Amniotic stem cell (primary cell): ENCODE measurements at regions not wholly inside any gene's neighbourhood (a gene's known extent, or its start where the extent isn't known, plus 50 kb on each side); places are given as distances from the start of the nearest gene placed in this dataset.

Experiments
- DNase-seq: peaks from one replicate; lab custom pipeline; 2025; lab: John Stamatoyannopoulos, UW

DNA sequence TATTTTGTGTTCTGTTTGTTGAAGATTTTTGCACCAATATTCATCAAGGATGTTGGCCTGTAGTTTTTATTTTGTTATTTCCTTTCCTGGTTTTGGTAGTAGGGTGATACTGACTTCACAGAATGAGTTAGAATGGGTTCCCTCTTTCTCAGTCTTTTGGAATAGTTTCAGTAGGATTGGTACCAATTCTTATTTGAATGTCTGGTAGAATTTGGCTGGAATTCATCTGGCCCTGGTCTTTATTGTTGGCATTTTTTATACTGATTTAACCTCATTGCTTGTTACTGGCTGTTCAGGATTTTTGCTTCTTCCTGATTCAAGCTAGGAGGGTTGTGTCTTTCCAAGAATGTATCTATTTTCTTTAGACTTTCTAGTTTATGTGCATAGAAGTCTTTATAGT lies 263.7 kb downstream of the SOX11 start:
- no peak for DNase-seq

DNA sequence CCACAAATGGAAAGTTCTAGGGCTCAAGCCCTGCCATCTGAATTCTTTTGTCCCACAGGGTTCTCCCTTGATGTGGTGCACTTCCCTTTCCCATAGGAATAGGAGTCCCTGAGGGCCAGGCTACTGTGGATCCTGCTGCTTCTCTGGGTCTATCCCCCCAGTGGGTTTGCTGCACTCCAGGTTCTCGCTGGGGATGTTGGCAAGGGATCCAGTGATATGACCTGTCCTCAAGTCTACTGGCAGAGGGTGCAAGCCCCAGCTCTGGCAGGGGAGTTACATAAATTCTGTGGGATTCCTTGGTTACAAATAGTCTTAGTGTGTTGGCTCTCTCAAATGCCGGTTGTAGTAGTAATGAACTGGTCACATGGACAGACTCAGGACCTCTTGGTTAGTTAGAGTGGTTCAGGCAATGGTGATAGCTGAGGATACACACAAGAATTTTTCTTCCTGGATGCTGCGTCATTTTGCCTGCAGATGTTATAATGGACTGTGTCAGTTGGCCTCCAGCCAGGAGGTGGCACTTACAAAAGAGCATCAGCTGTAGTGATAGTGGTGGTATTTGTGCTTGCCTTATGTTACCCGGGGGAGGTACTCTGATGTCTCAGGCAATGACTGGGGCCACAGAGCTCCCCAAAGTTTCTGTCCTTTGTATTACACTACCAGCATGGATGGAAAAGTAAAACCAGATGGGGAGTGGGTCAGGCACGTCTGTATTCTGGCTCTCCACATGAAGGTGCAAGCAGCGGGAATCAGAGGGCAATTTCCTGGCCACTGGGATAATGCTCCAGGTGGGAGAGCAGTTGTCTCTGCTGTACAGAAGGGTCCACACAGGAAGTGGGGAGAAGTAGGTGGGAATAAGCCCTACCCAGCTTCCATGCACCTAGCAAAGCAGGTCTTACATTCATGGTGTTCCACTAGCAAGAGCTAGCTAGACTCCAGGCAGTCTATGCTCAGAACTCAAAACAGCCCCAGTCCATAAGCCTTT lies 267.9 kb downstream of the SOX11 start:
- DNase-seq, result no peak

DNA sequence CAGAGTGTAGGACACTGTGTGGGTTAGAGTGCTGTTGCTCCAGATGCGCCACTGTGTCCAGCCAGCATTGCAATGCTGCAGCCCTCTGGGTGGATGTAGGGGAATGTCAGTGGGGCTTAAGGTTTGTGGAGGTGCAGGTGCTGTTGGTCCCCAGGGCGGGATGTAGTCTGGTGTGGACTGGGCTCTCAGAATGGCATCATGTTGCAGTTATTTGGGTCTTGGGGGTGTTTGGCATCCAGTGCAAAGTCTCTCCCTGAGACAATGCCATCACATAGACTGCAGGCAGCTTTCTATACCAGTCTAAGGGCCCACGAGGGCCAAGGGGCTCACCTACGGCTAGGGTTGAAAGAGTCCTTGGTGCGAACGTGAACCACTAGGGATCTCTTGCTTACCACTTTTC lies 275.3 kb downstream of the SOX11 start:
- DNase-seq, result no peak

- no peak for DNase-seq
Measured at GRCh38 chr2:5969303-5969702, 277.1 kb downstream of the SOX11 start.

- DNase-seq, result no peak
Measured at GRCh38 chr2:5970347-5970746, 278.2 kb downstream of the SOX11 start.

DNA sequence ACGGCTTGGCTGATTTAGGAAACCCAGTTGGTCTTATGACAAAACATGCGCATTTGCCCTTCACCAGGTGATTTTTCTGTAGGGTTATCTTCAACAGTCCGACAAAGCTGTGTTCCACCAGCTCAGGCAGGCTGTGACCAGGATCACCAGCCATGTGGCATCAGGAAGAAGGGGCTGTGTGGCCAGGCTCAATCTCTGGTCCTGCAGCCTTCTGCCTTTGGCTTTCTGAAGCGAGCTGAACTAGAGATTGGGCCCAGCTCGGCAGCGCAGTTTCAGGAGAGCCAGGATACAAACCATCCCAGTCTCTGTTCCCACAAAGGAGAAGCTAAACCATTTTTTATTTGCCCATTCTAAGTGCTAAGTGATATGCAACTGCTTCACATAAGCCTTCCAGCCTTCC lies 282.3 kb downstream of the SOX11 start:
- no peak for DNase-seq

- no peak for DNase-seq
Measured at GRCh38 chr2:5975401-5975800, 283.2 kb downstream of the SOX11 start.

GRCh38 chr2:5976531-5977065 lies 284.4 kb downstream of the SOX11 start:
- DNase-seq, result no peak

DNA sequence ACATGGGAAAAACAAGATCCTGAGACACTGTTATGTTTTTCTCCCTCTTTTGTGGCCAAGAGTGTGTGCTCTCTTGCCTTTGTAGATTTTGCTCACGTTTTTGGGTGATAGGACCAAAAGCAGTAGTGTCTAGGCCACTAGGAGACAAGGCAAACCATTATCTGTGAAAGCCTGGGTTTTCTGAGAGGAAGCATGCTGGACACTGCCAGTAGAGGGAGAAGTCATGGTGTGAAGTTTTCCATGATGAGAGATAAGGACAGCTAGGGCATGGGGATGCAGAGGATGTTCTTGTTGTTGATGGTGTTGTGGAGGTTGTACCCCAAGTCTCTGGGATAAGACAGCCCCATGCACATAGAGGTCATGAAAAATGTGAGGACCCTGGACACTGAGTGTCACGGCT lies 285.3 kb downstream of the SOX11 start:
- DNase-seq, result no peak

DNA sequence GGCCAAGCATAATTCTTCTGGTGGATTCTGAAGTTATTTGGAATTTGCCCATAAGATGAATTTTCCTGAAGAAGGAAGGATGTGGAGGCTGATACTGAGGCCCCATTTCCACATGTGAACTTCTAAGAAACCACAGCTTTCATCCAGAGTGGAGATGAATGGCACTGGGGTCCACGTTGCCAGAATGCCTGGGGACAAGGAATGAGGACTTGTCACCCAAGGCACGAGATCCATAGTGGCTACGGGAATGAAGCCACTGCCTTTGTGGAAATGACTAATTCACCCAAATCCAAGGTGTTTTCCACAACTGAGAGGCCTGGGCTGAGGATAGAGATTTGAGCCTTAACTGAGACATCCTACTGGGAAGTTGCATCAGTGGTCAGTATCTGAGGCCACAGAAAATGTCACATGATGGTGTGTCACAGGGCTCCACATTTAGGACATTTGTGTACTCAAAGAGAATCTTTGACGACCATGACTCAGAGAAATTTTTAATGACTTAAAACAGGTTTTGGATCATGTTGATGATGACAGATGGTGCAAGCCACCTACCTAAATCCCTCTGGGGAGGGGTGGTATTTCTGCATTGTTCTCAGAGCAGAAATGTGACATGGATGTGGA lies 286.1 kb downstream of the SOX11 start:
- no peak for DNase-seq

- DNase-seq, result no peak
Measured at GRCh38 chr2:5980450-5981190, 288.4 kb downstream of the SOX11 start.

GRCh38 chr2:5982193-5982902 lies 290.2 kb downstream of the SOX11 start:
- DNase-seq, result no peak

- no peak for DNase-seq
Measured at GRCh38 chr2:5982903-5983265, 290.7 kb downstream of the SOX11 start.

DNA sequence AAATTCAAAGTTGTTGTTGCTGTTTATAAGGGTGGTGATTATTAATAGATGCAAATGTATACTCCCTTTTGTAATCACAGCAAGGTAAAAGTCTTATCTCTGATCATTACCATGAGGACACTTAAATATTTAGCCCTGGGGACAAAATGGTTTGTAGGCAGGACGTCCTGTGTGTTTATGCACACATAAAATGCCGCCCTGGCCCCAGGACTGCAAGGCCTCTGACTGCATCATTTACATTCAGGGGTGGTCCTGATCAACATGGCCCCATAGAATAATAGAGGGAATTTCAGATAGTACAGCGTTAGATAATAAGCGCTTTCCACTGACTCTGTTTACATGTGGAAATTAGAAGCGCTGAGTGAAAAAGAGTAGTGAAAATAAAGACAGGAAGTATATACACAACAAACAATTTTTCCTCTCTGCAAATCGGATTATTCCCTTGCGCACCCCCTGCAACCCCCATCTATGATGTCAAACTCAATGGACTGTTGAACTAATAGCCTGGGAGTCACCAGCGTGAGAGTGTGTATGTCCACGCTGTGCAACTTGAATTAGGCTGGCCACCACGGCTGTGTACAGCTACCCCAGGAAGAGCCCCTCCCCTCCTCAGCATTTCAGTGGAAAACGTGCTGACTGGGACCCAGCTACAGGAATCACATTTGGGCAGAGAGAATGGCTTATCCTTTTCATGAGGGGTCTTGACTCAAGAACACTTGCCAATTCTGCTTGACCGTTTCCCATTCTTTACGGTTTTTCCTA lies 291.5 kb downstream of the SOX11 start:
- no peak for DNase-seq

DNA sequence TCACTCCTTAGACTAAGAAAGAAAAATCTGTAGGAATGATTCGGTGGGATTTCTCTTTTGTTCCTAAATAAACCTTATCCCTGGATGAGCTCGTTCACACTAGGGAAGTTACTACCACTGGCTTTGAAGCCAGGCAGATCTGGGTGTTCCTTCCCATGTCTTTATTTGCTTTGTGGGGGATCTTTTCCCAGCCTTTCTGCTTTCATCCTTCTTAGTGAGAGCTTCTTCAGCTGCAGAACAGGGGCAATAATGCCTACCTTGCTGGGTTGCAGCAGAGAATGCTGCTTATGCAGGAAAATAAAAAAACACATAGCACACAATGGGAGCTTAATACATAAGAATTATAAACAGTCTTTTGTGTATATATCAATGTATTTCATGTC lies 292.1 kb downstream of the SOX11 start:
- DNase-seq, result no peak

GRCh38 chr2:5984946-5985345 lies 292.8 kb downstream of the SOX11 start:
- DNase-seq, result no peak

DNA sequence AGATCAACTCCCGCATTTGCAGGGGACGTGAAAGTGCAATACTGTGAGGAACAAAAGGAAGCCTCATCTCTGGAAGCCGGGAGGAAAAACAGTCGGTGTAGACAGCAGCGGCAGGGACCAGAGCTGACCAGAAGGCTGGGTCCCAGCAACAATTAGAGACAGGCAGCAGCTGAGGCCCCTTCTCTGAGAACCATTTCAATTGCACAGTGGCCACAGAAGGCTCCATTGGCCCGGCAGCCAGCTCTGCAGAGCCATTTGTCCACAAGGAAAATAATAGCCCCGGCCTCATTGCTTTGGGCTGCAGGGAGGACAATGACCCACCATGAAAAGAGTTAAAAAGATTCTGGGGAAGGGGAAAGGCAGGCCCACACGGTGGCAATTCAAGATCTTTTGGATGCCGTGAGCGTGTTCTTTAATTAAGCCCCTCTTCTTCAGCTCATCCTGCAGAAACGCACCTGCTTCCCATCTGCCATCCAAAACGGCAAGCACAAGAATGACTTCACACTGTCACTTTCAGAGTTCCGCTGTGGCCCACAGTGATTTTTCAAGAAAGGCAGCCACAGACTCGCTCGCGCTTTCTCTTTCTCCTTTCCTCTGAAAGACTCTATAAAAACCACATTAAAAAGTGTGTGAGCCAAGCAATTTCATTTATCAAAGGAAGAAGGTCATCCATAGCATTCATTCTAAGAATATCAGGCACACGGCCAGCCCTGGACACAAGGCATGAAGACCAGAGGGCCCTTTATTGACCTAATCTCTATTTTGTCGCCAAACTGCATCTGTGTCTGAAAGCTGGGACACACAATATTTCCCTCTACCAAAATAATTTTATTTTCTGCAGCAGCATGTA lies 293.6 kb downstream of the SOX11 start:
- no peak for DNase-seq

- DNase-seq, result no peak
Measured at GRCh38 chr2:5986801-5987787, 294.9 kb downstream of the SOX11 start.

DNA sequence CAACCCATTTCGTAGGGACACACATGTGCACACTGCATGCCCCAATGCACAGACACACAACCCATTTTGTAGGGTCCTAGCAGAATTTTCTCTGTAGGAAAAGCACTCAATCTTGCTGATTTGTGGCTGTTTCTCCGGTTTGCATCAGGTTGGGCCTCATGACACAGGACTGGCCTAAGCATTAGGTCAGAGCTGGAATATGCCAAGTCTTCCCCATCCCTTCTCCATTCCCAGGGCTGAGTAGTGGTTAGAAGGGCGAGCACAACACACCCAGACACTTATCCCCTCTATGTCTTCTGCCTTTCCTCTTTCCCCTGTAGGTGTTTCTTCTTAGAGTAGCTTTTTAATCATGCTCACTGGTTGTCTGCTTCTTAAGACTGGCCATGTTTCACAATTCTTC lies 295.9 kb downstream of the SOX11 start:
- no peak for DNase-seq
